Loucy (cell line): ENCODE measurements at regions not wholly inside any gene's neighbourhood (a gene's known extent, or its start where the extent isn't known, plus 50 kb on each side); places are given as distances from the start of the nearest gene placed in this dataset.

Source experiments
- CTCF ChIP-seq: fragments of 200-600 bp; sonication (generic); conservative IDR thresholded peaks from 2 replicates; pipeline ENCODE4 v1.5.1; 2014; ENCODE audit warnings: mild to moderate bottlenecking, antibody characterized with exemption, low read length
- EZH2phosphoT487 ChIP-seq: fragments of 200-600 bp; IDR thresholded peaks from 2 replicates; pipeline ENCODE4 v1.6.1; 2018; ENCODE audit warnings: antibody characterized with exemption, mild to moderate bottlenecking, moderate library complexity, borderline replicate concordance

- TF ChIP-seq CTCF: no peak
- TF ChIP-seq EZH2phosphoT487: no peak
Observed at GRCh38 chr1:188433425-188433824, 1604.7 kb downstream of the PLA2G4A start.
